Keratinocyte (primary cell): ENCODE measurements at regions not wholly inside any gene's neighbourhood (a gene's known extent, or its start where the extent isn't known, plus 50 kb on each side); places are given as distances from the start of the nearest gene placed in this dataset.

Experiments used
- DNase-seq: peaks from one replicate; pipeline ENCODE4 v3.0.0-alpha.2; 2011; ENCODE audit warnings: low read depth, missing footprints, low spot score
- FAIRE-seq: peaks from 2 replicates; lab custom pipeline; 2011; peaks lifted over from hg19 to GRCh38; lab: Jason Lieb, UNC
- H2AFZ ChIP-seq: 2 replicates; pipeline ENCODE4 v1.6.0; 2012; ENCODE audit warnings: low read length, control low read depth, inconsistent platforms; ENCODE audit not compliant: control insufficient read depth
- H3K27ac ChIP-seq: 2 replicates; pipeline ENCODE4 v1.5.1; 2011; ENCODE audit warnings: low read length; ENCODE audit not compliant: control insufficient read depth, insufficient read depth
- H3K27me3 ChIP-seq: 3 replicates; pipeline ENCODE4 v1.6.0; 2011; ENCODE audit warnings: low read length; ENCODE audit not compliant: control insufficient read depth, insufficient read depth; ENCODE audit errors: extremely low read depth
- H3K36me3 ChIP-seq, 2 experiments: 2 replicates in 1 of 2; 3 replicates in 1 of 2; pipeline ENCODE4 v1.5.1; 2011; ENCODE audit warnings: low read length in 2 of 2, mild to moderate bottlenecking in 1 of 2; ENCODE audit not compliant: control insufficient read depth in 2 of 2, insufficient read depth in 2 of 2; ENCODE audit errors: extremely low read depth in 1 of 2
- H3K4me1 ChIP-seq: 3 replicates; pipeline ENCODE4 v1.5.1; 2011; ENCODE audit warnings: low read length; ENCODE audit not compliant: control insufficient read depth, insufficient read depth; ENCODE audit errors: extremely low read depth
- H3K4me2 ChIP-seq: 3 replicates; pipeline ENCODE4 v1.6.0; 2011; ENCODE audit warnings: low read depth, low read length; ENCODE audit not compliant: control insufficient read depth, insufficient read depth; ENCODE audit errors: extremely low read depth
- H3K4me3 ChIP-seq, 3 experiments: fragments of 200-600 bp in 1 of 3; sonication (generic) in 1 of 3; 2 replicates in 2 of 3; 3 replicates in 1 of 3; pipeline ENCODE4 v1.5.1; 2011 to 2016; ENCODE audit warnings: low read length in 3 of 3, mild to moderate bottlenecking in 3 of 3, control low read depth in 2 of 3, inconsistent platforms in 1 of 3, low read depth in 1 of 3, mixed read lengths in 1 of 3, mixed run types in 1 of 3, moderate library complexity in 1 of 3; ENCODE audit not compliant: control insufficient read depth in 2 of 3, insufficient read depth in 2 of 3; ENCODE audit errors: extremely low read depth in 1 of 3
- H3K79me2 ChIP-seq: 2 replicates; pipeline ENCODE4 v1.6.0; 2012; ENCODE audit warnings: low read length; ENCODE audit not compliant: control insufficient read depth, insufficient read depth
- H3K9ac ChIP-seq: 3 replicates; pipeline ENCODE4 v1.6.0; 2011; ENCODE audit warnings: low read length; ENCODE audit not compliant: control insufficient read depth, insufficient read depth; ENCODE audit errors: extremely low read depth
- H3K9me1 ChIP-seq: 3 replicates; pipeline ENCODE4 v1.6.0; 2011; ENCODE audit warnings: low read length; ENCODE audit not compliant: control insufficient read depth, insufficient read depth; ENCODE audit errors: extremely low read depth
- H3K9me3 ChIP-seq: 2 replicates; pipeline ENCODE4 v1.5.1; 2012; ENCODE audit warnings: low read depth, low read length; ENCODE audit not compliant: control insufficient read depth
- H4K20me1 ChIP-seq: 3 replicates; pipeline ENCODE4 v1.6.0; 2011; ENCODE audit warnings: low read length; ENCODE audit not compliant: control insufficient read depth, insufficient read depth; ENCODE audit errors: extremely low read depth
- EZH2 ChIP-seq: IDR thresholded peaks from one replicate; pipeline ENCODE4 v1.6.1; 2012; ENCODE audit warnings: inconsistent platforms, mild to moderate bottlenecking, low read length, moderate library complexity
- dilution Hi-C: fragments of 300-500 bp; cut with MboI; formaldehyde crosslinking; loops from one replicate; pipeline ENCODE4 v1.7.0; 2020; ENCODE audit warnings: low sequenced_read_pairs; ENCODE audit not compliant: extremely low pct_ligation_motif_present
- TF ChIP-seq, protein P1 (sequence below), 3 experiments: IDR thresholded peaks in 1 of 3; conservative IDR thresholded peaks in 1 of 3; optimal IDR thresholded peaks in 1 of 3; 2 replicates in 2 of 3; 3 replicates in 1 of 3; pipeline versions ENCODE3 to v1.5.1; 2011; ENCODE audit warnings: low read length in 3 of 3, mild to moderate bottlenecking in 3 of 3, moderate library complexity in 2 of 3, control low read depth in 1 of 3, inconsistent platforms in 1 of 3; ENCODE audit not compliant: insufficient read depth in 2 of 3; ENCODE audit errors: extremely low read depth in 1 of 3

DNA sequence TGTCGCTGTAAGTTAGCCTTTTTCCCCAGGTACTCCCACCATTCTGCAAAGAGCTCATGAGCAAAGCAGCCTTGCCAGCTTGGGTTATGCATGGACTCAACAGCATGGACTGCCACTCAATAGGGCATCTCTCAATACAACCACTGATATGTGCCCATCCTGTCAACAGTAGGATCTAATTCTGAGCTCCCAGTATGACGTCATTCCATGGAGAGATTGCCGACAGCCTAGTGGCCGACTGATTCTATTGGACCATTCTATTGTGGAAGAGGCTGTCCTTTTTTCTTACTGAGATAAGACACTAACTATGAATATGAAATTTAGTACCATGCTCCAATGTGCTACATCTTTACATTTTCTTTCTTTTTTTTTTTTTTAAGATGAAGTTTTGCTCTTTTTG, 2389.0 kb upstream of the AGA start:
- dilution Hi-C loops, result no loop called here
- H3K27me3 ChIP-seq, result no peaks in the 10 kb centered on the region
- H3K9me1 ChIP-seq, result no peaks in the 10 kb centered on the region
- peaks cover 2% of the 10 kb centered on the region for H3K9me3 ChIP-seq
- H4K20me1 ChIP-seq, result no peaks in the 10 kb centered on the region
- no peaks in the 10 kb centered on the region for H3K79me2 ChIP-seq
- no peaks in the 10 kb centered on the region for H3K36me3 ChIP-seq
- no peak overlapping the region for H2AFZ ChIP-seq
- H3K4me2 ChIP-seq, result no peak overlapping the region
- H3K4me1 ChIP-seq, result no peaks in the 10 kb centered on the region
- no peak overlapping the region for H3K9ac ChIP-seq
- TF ChIP-seq, protein P1, sequence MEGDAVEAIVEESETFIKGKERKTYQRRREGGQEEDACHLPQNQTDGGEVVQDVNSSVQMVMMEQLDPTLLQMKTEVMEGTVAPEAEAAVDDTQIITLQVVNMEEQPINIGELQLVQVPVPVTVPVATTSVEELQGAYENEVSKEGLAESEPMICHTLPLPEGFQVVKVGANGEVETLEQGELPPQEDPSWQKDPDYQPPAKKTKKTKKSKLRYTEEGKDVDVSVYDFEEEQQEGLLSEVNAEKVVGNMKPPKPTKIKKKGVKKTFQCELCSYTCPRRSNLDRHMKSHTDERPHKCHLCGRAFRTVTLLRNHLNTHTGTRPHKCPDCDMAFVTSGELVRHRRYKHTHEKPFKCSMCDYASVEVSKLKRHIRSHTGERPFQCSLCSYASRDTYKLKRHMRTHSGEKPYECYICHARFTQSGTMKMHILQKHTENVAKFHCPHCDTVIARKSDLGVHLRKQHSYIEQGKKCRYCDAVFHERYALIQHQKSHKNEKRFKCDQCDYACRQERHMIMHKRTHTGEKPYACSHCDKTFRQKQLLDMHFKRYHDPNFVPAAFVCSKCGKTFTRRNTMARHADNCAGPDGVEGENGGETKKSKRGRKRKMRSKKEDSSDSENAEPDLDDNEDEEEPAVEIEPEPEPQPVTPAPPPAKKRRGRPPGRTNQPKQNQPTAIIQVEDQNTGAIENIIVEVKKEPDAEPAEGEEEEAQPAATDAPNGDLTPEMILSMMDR (optimal IDR thresholded peaks at IDR 0.05 in 1 of 3, IDR thresholded peaks at IDR 0.05 in 1 of 3, conservative IDR thresholded peaks at IDR 0.05 in 1 of 3; ENCODE audit: extremely low read depth in 1 of 3, insufficient read depth in 2 of 3, low read length in 3 of 3), result no peak
- no peak for TF ChIP-seq EZH2
- H3K27ac ChIP-seq, result no peak overlapping the region
- DNase-seq (no peak), FAIRE-seq (no peak)
- H3K4me3 ChIP-seq, result no peak overlapping the region

DNA sequence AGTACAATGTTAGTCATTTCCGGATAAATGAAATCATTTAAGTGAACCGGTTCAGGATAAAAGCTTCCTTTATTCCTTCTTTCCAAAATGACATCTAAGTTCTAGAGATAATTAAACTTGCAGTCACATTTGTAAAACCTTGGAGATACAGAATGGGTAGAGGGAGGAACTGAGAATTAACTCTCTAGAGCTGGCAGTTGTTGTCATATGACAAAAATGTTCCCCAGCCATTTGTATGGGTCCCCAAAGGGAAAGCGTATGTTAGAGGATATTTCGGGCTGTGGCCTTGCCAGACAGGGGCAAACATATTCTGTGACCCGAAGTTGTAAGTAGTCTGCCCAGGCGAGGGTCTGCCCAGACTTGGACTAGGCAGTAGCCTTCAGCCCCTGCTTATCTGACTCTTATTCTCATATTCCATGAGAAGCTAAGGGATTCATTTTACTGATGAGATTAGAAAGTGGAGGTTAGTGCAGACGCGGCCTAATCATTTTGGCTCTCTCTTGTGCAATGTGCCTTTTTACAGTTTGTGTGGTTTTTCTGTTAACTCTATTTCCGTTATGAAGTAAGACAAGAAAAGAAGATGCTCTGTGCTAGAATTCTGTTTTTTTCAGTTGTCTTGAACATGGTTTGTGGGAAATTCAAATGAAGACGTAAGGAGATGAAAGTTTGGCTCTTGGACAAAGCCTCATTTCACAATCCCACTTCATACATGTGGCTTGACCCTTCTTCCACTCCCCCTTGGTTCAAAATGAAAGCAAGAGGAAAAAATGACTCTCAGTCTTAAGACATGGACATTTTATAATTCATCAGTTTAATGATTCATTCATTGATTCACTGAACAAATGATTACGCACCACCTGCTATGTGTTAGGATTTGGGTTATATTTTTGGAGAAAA, 2394.2 kb upstream of the AGA start:
- Histone ChIP-seq H3K9me1 (no peaks in the 10 kb centered on the region), H3K79me2 (no peaks in the 10 kb centered on the region), H2AFZ (no peak overlapping the region), H4K20me1 (no peaks in the 10 kb centered on the region), H3K4me1 (no peaks in the 10 kb centered on the region), H3K36me3 (no peaks in the 10 kb centered on the region), H3K27me3 (no peaks in the 10 kb centered on the region), H3K4me2 (no peak overlapping the region), H3K9ac (no peak overlapping the region), H3K27ac (no peak overlapping the region), H3K4me3 (no peak overlapping the region), H3K9me3 (no peaks in the 10 kb centered on the region)
- dilution Hi-C loops, result no loop called here
- no peak for DNase-seq
- TF ChIP-seq, protein P1 (optimal IDR thresholded peaks at IDR 0.05 in 1 of 3, IDR thresholded peaks at IDR 0.05 in 1 of 3, conservative IDR thresholded peaks at IDR 0.05 in 1 of 3; ENCODE audit: extremely low read depth in 1 of 3, insufficient read depth in 2 of 3, low read length in 3 of 3), result no peak
- no peak for TF ChIP-seq EZH2
- no peak for FAIRE-seq
